ENCODE measurements at regions not wholly inside any gene's neighbourhood (a gene's known extent, or its start where the extent isn't known, plus 50 kb on each side); places are given as distances from the start of the nearest gene placed in this dataset.
A peak's percentile ranks its signal among the peaks of the same experiment; 100 is the strongest.
"Not testable (repeated sequence)": the region's sequence is repeated elsewhere in the genome, so short reads cannot be mapped to it uniquely, and the experiment has no call there.

DNA sequence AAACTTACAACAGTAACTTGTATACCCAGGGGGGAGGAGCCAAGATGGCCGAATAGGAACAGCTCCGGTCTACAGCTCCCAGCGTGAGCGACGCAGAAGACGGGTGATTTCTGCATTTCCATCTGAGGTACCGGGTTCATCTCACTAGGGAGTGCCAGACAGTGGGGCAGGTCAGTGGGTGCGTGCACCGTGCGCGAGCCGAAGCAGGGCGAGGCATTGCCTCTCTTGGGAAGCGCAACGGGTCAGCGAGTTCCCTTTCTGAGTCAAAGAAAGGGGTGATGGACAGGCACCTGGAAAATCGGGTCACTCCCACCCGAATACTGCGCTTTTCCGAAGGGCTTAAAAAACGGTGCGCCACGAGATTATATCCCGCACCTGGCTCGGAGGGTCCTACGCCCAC, 278.8 kb downstream of the FAM47B start:
- not testable (repeated sequence) for FAIRE-seq; DNase-seq (ENCODE audit: extremely low spot score, insufficient read length, low read depth)

DNA sequence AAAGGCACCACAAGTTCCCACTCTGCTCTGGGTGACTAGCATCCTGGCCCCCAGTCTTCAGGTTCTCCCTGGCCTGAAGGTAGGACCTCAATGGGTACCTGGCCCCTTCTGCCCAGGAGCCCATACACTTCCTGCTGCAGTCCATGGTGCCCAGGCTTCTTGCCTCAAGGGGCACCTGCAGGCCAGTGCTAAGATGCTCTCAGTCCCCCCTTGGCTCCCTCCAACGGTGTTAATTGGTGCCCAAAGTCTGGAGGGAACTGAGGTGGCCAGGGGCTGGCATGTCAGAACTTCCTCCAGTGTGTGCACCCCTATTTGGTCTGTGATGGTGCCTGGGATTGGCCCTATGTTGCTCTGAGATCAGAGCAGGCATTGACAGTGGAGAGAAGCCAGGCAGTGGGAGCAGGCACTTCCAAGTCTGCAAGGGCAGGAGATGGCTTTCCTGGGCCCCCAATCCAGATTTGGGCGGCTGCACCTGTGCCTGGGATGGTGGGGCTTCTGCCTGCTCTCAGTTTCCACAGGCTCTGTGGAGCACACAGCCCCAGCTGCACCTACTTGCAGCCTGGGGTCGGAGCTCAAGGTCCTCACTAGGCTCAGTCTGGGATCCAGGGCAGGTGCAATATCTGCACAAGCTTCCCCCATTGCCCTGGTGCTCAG, 301.6 kb downstream of the FAM47B start:
- DNase-seq (ENCODE audit: extremely low spot score, insufficient read length, low read depth), result no peak
- no peak for FAIRE-seq

DNA sequence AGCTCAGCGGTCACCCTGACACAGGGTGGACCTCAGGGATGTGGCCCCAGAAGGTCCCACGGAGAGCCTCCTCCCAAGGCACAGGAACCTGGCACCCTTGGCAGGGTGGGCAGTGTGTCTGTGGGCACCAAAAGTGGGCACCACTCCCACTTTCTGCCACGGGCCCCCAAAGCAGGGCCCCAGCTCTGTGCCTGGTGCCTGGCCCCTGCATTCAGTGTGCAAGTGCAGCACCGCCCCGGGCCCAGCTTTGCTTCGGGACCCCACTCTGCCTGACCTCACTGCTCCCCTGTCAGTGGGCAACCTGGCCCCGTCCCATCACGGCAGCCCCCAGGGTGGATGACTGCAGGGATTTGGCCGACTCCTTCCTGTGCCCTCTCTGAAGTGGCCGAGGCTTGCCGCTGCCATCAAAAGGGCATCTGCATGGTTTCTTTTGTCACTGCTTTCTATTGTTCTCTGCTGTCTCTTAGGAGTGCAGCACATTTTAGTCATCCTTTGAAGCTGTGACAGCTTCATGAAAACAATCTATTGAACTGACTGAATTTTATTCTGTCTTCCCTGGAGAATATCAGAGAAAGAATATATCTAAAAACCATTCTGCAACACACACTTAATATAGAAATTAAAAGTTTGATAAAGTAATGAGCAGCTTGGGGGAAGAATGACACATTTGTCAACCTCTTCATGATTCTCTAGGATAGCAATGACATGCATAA, 302.4 kb downstream of the FAM47B start:
- DNase-seq (ENCODE audit: extremely low spot score, insufficient read length, low read depth), result no peak
- FAIRE-seq, result no peak

DNA sequence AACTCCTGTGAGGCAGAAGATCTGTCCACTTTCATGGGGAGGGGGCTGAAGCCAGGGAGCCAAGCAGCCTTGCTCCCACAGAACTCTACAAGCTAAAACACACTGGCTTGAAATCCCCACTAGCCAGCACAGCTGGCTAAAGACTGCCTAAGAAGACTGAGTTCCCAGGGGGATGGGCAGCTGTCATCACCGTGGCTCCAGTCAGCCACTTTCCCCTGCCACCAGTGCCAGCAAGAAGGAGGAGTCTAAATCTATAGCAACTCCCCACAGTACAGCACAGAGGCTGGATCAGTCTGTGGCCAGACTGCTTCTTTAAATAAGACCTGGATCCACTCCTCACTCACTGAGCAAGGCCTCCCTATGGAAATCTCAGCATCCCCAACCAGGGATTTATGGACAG, 308.6 kb downstream of the FAM47B start:
- FAIRE-seq, result no peak
- no peak for DNase-seq (ENCODE audit: extremely low spot score, insufficient read length, low read depth)

DNA sequence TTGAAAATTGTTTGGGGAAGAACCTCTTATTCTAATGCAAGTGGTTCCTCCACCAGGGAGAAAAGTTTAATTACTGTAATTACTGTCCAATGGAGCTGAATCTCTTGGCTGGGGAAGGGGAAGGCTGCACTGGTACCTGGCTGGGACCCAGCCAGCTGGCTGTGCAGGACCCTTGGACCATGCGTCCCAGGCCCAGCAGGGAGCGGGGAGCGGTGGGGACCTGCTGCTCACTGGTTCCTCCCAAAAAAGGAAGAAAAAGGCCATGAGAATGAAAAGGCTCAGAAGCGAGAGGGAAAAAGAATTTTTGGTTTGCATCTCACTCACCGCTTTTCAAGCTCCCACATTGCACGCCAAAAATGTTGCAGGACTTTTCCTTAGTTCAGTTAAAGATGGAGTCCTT, 333.5 kb downstream of the FAM47B start:
- FAIRE-seq (no peak), DNase-seq (ENCODE audit: extremely low spot score, insufficient read length, low read depth) (no peak)

DNA sequence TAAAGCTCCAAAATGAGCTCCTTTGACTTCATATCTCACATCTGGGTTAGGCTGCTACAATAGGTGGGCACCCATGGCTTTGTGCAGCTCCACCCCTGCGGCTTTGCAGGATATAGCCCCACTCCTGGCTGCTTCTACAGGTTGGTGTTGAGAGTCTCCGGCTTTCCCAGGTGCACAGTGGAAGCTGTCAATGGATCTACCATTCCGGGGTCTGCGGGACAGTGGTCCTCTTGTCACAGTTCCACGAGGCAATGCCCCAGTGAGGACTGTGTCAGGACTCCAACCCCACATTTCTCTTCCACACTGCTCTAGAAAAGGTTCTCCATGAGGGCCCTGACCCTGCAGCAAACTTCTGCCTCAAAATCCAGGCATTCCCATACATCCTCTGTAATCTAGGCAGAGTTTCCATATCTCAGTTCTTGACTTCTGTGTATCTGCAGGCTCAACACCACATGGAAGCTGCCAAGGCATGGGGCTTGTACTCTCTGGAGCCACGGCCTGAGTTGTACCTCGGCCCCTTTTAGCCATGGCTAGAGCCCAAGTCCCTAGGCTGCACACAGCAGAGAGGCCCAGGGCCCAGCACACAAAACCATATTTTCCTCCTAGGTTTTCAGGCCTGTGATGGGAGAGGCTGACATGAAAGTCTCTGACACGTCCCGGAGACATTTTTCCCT, 342.8 kb downstream of the FAM47B start:
- no peak for DNase-seq (ENCODE audit: extremely low spot score, insufficient read length, low read depth)
- FAIRE-seq, result no peak

DNA sequence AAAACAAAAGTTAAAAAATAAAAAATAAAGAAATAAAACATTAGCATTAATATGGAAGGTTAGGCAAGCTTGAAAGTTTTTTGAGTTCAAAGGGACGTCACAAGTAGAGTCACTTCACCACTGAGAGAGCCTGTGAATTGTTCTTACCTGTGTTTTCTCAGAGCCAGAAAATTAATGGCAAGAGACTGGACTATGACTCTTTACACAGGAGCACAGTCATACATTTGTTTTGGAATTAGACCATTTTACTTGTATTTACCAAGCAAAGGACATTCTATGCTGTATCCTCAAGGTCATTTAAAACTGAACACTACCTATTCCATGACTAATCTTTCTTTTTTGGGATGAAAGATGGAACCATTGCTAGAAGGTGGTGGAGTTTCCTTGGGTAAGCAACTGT, 346.1 kb downstream of the FAM47B start:
- no peak for FAIRE-seq
- DNase-seq (ENCODE audit: extremely low spot score, insufficient read length, low read depth), result no peak

DNA sequence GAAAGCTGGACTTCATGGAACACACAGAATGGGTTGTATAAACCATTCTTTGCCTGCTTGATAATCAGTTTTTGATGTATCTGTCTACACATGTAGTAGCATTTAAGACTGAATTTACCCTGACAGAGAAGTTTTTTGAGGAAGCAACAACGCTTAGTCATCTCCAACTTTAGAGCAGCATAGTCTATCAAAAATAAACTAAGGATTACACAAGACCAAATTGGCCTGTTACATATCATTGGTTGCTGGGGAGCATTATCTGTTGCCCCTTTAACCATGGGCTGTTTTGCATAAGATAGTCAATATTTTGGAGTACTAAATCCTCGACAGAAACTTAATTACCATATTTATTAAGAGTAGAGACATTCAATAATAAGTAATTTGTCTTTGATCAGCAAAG, 347.4 kb downstream of the FAM47B start:
- FAIRE-seq (no peak), DNase-seq (ENCODE audit: extremely low spot score, insufficient read length, low read depth) (no peak)

DNA sequence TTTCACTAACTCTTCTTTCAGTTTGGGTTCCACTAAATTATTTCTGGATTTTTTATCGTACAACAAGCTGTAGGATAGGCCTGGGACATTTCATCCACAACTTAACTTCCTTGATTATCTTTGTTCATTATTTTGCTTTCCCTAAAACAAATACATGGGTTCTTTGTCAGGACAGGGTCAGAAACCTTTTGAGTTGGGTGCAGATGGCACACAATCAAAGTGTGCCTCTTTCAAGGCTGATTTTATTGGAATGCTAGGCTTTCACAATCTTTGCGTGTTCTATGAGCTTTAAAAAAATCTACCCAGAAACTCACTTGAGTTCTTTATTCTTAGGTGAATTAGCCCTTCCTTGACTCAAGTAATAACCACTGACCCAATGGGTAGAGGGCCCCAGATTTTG, 348.4 kb downstream of the FAM47B start:
- DNase-seq (ENCODE audit: extremely low spot score, insufficient read length, low read depth) (no peak), FAIRE-seq (no peak)

DNA sequence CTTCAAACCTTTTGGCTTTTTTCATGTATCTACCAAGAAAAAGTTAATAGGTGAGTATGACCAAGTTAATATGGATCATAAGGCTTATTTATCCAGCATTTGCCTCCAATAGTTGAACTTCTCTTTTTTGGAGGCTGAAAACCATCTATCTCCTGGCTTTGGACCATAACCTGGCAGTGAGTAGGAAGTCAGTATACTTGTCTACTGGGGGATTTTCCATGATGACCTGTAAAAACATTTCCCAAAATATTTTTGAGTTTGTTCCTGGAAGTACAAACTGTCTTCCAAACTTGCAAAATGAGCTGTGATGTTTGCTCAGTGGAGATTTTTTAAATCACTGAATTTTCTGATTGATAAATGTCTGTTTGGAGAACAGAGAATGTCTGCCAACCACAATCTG, 349.9 kb downstream of the FAM47B start:
- DNase-seq (ENCODE audit: extremely low spot score, insufficient read length, low read depth), result no peak
- FAIRE-seq, result no peak

DNA sequence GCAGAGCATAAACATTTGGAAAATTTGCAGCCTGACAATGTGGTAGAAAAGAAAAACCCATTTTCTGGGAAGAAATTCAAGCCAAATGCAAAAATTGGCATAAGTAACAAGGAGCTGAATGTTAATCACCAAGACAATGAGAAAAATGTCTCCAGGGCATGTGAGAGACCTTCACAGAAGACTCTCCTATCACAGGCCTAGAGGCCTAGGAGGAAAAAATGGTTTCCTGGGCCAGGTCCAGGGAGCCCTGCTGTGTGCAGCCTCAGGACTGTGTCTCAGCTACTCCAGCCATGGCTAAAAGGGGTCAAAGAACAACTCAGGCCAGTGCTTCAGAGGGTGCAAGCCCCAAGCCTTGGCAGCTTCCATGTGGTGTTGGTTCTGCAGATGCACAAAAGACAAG, 362.4 kb downstream of the FAM47B start:
- not testable (repeated sequence) for DNase-seq (ENCODE audit: extremely low spot score, insufficient read length, low read depth); FAIRE-seq

DNA sequence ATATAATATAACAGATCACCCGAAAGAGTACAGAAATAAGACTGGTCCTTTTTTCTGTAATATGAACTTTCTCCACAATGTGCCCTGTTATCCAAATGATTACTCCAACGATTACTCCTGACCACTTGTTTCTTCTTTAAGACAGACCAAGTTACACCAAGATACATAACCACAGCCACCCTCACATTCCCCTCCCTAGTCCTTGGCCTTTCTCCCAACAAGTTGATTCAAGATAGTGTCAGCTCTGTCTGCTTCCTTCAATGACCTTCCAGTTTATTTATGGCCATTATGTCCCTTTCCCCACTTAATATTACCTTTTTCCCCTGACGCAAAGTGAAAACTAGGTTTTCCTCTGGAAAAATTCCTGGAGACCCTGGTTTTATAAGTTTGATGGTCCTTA, 397.2 kb downstream of the FAM47B start:
- DNase-seq (ENCODE audit: extremely low spot score, insufficient read length, low read depth) (no peak), FAIRE-seq (no peak)

DNA sequence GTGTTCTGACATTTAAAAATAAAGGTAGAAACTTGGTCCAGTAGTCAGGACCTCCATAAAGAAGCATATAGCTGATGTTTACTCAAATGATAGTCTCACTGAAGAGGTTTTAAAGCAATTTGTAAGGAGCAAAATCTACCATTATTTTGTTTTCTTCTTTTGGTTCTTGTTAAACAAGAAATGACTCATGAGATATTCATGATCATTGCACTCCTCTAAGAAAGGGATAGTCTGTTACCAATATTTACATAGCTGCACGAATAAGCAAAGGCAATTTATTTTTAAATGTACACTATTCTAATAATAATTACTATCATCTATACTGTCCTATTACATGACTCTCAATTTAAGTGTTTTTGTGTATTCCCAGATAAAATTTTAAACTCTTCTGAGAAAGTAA, 397.9 kb downstream of the FAM47B start:
- DNase-seq (ENCODE audit: extremely low spot score, insufficient read length, low read depth) (no peak), FAIRE-seq (no peak)

DNA sequence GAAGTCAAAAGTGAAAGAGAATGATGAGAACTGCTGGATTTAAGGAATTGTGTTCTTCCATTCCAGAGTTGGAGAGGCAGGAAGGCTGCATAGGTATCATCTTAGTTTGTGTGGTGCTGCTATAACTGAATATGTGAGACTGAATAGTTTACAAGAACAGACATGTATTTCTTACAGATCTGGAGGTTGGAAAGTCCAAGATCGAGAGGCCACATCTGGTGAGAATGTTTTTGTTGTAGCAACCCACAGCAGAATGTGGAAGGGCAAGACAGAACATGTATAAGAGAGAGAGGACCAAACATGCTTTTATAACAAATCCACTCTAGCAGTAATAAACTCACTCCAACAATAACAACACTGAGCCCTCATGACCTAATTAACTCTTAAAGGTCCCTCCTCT, 408.6 kb downstream of the FAM47B start:
- DNase-seq (ENCODE audit: extremely low spot score, insufficient read length, low read depth) (no peak), FAIRE-seq (no peak)

DNA sequence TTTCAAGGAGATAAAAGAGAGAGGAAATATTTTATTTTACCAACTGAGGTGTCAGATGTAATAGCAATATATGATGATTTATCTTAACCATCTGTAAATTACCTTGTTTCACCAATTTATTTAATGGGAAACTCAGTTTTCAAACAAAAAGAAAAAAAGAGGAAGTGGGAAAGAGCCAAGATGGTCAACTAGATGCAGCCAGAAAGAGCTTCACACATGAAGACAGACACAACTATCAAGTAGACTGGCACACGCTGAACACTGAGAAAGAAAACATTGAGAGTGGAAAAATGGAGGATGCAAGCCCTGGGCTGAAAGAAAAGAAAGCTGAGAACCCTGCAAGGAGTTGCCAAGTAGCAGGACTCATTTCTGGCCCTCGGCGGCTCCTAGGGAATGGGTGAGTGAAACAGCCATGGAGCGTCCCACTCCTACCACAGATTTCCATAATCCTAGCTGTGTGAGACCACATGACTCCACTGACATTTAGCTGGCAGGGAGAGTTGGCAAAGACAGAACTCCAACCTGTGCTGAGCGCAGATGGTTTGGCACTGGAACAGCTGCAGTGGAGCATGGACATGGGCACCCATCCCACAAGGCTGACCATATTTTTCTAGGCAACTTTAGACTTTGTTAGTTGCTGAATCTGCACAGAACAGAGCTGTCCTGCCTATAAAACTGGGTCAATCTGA, 409.3 kb downstream of the FAM47B start:
- FAIRE-seq (no peak), DNase-seq (ENCODE audit: extremely low spot score, insufficient read length, low read depth) (no peak)

DNA sequence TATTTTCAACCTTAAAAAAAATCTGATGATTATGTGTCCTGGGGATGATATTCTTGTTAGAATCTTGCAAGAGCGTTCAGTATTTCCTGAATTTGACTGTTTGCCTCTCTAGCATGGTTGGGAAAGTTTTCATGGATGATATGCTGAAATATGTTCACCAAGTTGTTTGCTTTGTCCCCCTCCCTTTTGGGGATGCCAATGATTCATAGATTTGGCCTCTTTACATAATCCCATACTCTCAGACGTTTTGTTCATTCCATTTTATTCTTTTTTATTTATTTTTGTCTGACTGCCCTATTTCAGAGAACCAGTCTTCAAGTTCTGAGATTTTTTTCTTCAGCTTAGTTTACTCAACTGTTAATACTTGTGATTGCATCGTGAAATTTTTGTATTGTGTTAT, 415.1 kb downstream of the FAM47B start:
- DNase-seq (ENCODE audit: extremely low spot score, insufficient read length, low read depth) (no peak), FAIRE-seq (no peak)

DNA sequence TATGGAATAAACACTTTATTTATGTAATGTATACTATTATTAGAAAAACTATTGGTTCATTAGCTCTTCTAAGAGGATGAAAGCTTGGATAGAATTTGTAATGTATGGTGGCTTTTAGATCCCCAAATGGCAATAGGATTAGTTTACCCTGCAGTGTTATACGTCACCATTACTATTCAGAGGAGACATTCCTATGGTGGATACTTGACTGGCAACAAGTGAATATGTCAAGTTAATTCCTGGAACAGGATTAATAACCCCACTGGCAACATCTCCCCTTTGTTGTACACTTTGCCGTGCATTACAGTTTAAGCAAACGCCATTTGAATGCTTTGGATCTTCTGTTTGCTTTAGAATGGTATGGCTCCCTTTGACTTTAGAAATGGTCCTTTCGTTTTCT, 420.3 kb downstream of the FAM47B start:
- no peak for FAIRE-seq
- no peak for DNase-seq (ENCODE audit: extremely low spot score, insufficient read length, low read depth)

DNA sequence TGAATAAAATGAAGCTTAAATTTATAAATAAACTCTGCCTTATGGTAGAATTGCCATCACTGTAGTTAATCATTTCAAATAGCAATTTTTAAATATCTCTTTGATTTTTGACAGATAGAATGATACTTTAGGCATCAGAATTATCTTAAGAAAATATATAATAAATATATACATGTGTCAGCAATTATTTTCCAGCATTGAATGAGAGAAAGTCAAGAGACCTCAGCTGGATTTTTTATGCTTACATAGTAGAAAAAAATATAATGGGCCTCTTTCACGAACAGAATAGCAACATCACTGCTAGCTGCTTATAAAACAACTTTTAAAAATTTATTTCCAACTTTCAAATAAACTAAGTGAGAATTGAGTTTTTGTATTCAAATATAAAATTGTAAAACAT, 424.0 kb upstream of the MAGEB16 start:
- FAIRE-seq, result no peak

DNA sequence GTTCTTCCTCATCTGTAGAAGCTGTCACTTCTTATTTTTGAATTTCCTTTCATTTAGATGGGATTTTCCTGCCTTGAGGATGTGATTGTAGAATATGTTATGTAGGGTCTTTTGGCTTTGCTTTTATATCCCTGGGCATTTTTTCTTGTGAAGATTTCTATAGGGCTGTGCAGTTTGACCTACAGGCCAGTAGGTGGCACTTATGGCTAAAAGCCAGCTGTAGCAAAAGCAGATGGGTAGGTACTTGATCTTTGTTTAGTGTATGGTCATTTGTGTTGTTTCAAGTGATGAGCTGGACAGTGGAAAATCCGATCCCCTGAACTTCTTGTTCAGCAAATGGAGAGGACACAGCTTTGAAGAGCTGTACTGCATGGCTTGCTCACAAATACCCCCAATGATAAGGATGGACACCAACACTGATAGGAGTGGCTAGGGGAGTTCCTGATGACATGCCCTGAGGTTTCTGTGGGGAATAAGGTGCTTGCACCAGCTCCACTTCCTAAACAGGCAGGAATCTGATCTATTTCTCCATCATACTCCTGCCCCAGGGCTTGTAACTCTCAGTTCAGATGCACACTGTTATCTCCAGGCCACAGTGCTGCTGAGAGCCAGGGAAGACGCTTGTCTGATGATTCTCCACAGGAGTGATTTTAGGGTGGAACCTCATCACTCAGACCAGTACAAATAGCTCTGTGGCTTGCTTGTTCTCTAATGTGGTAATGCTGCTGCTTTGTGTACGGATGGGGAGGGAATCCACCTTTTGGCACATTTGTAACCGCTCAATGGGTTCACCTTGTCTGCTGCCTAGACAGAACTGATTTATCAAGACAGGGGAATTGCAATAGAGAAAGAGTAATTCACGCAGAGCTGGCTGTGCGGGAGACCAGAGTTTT, 417.1 kb upstream of the MAGEB16 start:
- DNase-seq (ENCODE audit: extremely low spot score, insufficient read length, low read depth) (no peak), FAIRE-seq (peak; percentile 65)

More for the DNA sequence above, 424.0 kb upstream of the MAGEB16 start:
- DNase-seq (ENCODE audit: extremely low spot score, insufficient read length, low read depth), result no peak

DNA sequence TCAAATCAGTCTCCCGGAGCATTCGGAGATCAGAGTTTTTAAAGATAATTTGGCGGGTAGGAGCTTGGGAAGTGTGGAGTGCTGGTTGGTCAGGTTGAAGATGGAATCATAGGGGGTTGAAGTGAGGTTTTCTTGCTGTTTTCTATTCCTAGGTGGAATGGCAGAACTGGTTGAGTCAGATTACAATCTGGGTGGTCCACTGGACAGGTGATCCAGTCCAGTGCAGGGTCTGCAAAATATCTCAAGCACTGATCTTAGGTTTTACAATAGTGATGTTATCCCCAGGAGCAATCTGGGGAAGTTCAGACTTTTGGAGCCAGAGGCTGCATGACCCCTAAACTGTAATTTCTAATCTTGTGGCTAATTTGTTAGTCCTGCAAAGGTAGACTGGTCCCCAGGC, 416.4 kb upstream of the MAGEB16 start:
- not testable (repeated sequence) for FAIRE-seq; DNase-seq (ENCODE audit: extremely low spot score, insufficient read length, low read depth)
